IMR-90 (cell line): ENCODE measurements at regions not wholly inside any gene's neighbourhood (a gene's known extent, or its start where the extent isn't known, plus 50 kb on each side); places are given as distances from the start of the nearest gene placed in this dataset.

Experiments used
- BHLHE40 ChIP-seq: fragments of 150-350 bp; IDR thresholded peaks from 2 replicates; pipeline ENCODE4 v1.6.1; 2016; ENCODE audit warnings: mild to moderate bottlenecking, low read depth, low read length
- CEBPB ChIP-seq: IDR thresholded peaks from 2 replicates; pipeline ENCODE4 v1.6.1; 2012; ENCODE audit warnings: low read depth, low read length, improper control_type of control experiment
- CHD1 ChIP-seq: IDR thresholded peaks from 2 replicates; pipeline ENCODE4 v1.6.1; 2012; ENCODE audit warnings: low read depth, low read length, improper control_type of control experiment
- MXI1 ChIP-seq: IDR thresholded peaks from 2 replicates; pipeline ENCODE4 v1.6.1; 2012; ENCODE audit warnings: low read depth, mild to moderate bottlenecking, low read length, moderate library complexity, borderline replicate concordance
- POLR2A ChIP-seq: IDR thresholded peaks from 2 replicates; pipeline ENCODE4 v1.6.1; 2012; ENCODE audit warnings: mild to moderate bottlenecking, low read depth, low read length
- RAD21 ChIP-seq: IDR thresholded peaks from 2 replicates; pipeline ENCODE4 v1.6.1; 2012; ENCODE audit warnings: low read length, improper control_type of control experiment
- RCOR1 ChIP-seq: IDR thresholded peaks from 2 replicates; pipeline ENCODE4 v1.6.1; 2012; ENCODE audit warnings: mild to moderate bottlenecking, low read length, improper control_type of control experiment; ENCODE audit not compliant: insufficient replicate concordance
- RFX5 ChIP-seq: IDR thresholded peaks from 2 replicates; pipeline ENCODE4 v1.8.0; 2012; ENCODE audit warnings: low read depth, mild to moderate bottlenecking, low read length, moderate library complexity
- SMC3 ChIP-seq: fragments of 150-350 bp; IDR thresholded peaks from 2 replicates; pipeline ENCODE4 v1.6.1; 2016; ENCODE audit warnings: low read depth, mild to moderate bottlenecking, antibody characterized with exemption, low read length, moderate library complexity
- USF2 ChIP-seq: fragments of 150-350 bp; IDR thresholded peaks from 2 replicates; pipeline ENCODE4 v1.6.1; 2017; ENCODE audit warnings: mild to moderate bottlenecking, antibody characterized with exemption, low read length, low read depth
- TF ChIP-seq, protein P1 (sequence below): conservative IDR thresholded peaks from 2 replicates; pipeline ENCODE4 v1.5.1; 2012; ENCODE audit warnings: mild to moderate bottlenecking, low read depth, low read length, improper control_type of control experiment
- TF ChIP-seq, protein P2 (sequence below): fragments of 150-350 bp; IDR thresholded peaks from 2 replicates; pipeline ENCODE4 v1.6.1; 2016; ENCODE audit warnings: low read depth, mild to moderate bottlenecking, low read length, moderate library complexity, borderline replicate concordance

- TF ChIP-seq POLR2A (no peak), CHD1 (no peak), MXI1 (no peak), RAD21 (no peak), SMC3 (no peak), RFX5 (no peak), BHLHE40 (no peak), USF2 (no peak), CEBPB (no peak), RCOR1 (no peak)
- TF ChIP-seq, protein P1, sequence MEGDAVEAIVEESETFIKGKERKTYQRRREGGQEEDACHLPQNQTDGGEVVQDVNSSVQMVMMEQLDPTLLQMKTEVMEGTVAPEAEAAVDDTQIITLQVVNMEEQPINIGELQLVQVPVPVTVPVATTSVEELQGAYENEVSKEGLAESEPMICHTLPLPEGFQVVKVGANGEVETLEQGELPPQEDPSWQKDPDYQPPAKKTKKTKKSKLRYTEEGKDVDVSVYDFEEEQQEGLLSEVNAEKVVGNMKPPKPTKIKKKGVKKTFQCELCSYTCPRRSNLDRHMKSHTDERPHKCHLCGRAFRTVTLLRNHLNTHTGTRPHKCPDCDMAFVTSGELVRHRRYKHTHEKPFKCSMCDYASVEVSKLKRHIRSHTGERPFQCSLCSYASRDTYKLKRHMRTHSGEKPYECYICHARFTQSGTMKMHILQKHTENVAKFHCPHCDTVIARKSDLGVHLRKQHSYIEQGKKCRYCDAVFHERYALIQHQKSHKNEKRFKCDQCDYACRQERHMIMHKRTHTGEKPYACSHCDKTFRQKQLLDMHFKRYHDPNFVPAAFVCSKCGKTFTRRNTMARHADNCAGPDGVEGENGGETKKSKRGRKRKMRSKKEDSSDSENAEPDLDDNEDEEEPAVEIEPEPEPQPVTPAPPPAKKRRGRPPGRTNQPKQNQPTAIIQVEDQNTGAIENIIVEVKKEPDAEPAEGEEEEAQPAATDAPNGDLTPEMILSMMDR, result no peak
- TF ChIP-seq, protein P2, sequence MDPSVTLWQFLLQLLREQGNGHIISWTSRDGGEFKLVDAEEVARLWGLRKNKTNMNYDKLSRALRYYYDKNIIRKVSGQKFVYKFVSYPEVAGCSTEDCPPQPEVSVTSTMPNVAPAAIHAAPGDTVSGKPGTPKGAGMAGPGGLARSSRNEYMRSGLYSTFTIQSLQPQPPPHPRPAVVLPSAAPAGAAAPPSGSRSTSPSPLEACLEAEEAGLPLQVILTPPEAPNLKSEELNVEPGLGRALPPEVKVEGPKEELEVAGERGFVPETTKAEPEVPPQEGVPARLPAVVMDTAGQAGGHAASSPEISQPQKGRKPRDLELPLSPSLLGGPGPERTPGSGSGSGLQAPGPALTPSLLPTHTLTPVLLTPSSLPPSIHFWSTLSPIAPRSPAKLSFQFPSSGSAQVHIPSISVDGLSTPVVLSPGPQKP, result no peak
Measured at GRCh38 chr4:165721815-165722214, 151.2 kb upstream of the TLL1 start.
